Activated CD4-positive, alpha-beta T cell treated with anti-CD3 and anti-CD28 coated beads for 36 hours (primary cell): ENCODE measurements at regions not wholly inside any gene's neighbourhood (a gene's known extent, or its start where the extent isn't known, plus 50 kb on each side); places are given as distances from the start of the nearest gene placed in this dataset.

Experiments used
- ATAC-seq: fragments of 200-7000 bp; cut with Tn5 transposase; one replicate; pipeline ENCODE4 v1.10.0; 2021; ENCODE audit warnings: mild to moderate bottlenecking, moderate library complexity
- CTCF ChIA-PET: fragments of 350-600 bp; sonication (Branson Sonifier 250); formaldehyde crosslinking; loops from one replicate; lab custom pipeline; 2021; ENCODE audit warnings: antibody characterized with exemption; lab: Charles Lee
- POLR2A ChIA-PET: fragments of 350-600 bp; sonication (Branson Sonifier 250); formaldehyde crosslinking; loops from one replicate; lab custom pipeline; 2021; ENCODE audit warnings: antibody characterized with exemption, inconsistent platforms; lab: Charles Lee
- DNase-seq: peaks from one replicate; pipeline ENCODE4 v3.0.0-alpha.2; 2020
- H3K27ac Mint-ChIP-seq: one replicate; pipeline ENCODE4 v1.8.0; 2021; ENCODE audit warnings: mixed read lengths
- H3K27me3 Mint-ChIP-seq: one replicate; pipeline ENCODE4 v1.8.0; 2021; ENCODE audit warnings: mixed read lengths
- H3K36me3 Mint-ChIP-seq: one replicate; pipeline ENCODE4 v1.8.0; 2021; ENCODE audit warnings: low read depth, mixed read lengths
- H3K4me1 Mint-ChIP-seq: one replicate; pipeline ENCODE4 v1.8.0; 2021; ENCODE audit warnings: mixed read lengths
- H3K4me3 Mint-ChIP-seq: one replicate; pipeline ENCODE4 v1.8.0; 2021; ENCODE audit warnings: mild to moderate bottlenecking, moderate library complexity, mixed read lengths
- H3K9me3 Mint-ChIP-seq: one replicate; pipeline ENCODE4 v1.8.0; 2021; ENCODE audit warnings: low read depth, mixed read lengths
- intact Hi-C, 2 experiments: fragments of 100-400 bp; cut with DNase I in 1 of 2; cut with micrococcal nuclease in 1 of 2; formaldehyde crosslinking; loops; one replicate each; pipeline versions ENCODE4 v1.14.2 to v1.15.1; 2022 to 2024; cut with DNase I, micrococcal nuclease

DNA sequence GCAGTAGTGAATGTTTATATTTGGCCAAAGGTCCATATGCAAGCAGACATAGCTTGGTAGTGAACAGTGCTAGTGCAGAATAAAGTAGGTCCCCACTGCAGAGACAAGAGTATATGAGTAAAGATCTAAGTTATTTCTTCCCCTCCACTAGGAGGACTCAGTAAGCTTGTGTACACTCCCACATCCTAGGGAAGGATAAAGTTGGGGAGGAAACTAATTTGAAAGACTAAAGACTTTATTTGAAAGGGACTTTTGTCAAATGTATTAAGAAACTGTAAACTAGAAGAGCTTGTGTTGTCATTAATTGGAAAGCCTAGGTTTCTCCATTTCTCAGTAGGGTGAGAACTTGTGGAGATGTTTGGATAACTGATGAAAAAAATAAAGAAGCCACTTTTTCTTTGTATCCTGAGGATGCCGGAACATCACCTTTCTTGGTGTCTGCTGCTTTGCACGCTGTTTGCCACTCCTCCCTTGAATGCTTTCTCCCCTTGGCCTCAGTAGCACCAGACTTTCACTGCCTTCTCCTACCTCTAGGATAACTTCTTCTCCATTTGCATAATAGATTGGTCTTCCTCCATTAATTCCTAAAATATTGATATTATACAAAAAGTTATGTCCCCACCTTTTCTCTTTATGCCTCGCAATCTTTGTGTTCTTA is 329.0 kb downstream of the PARP8 start:
- intact Hi-C loops: no loop called here
- CTCF ChIA-PET: no interaction called here
- no peak overlapping the region for H3K27ac Mint-ChIP-seq

GRCh38 chr5:51001227-51001923 is 334.9 kb downstream of the PARP8 start:
- POLR2A ChIA-PET: no interaction called here
- Mint-ChIP-seq H3K27ac (no peak overlapping the region), H3K9me3 (no peaks in the 10 kb centered on the region), H3K4me3 (no peak overlapping the region), H3K36me3 (no peaks in the 10 kb centered on the region), H3K4me1 (no peaks in the 10 kb centered on the region), H3K27me3 (peaks cover 2% of the 10 kb centered on the region)
- intact Hi-C loops: no loop called here
- CTCF ChIA-PET: no interaction called here
- DNase-seq: no peak
- ATAC-seq: no peak

More for the DNA sequence above, 329.0 kb downstream of the PARP8 start:
- H3K36me3 Mint-ChIP-seq: no peaks in the 10 kb centered on the region
- H3K9me3 Mint-ChIP-seq: no peaks in the 10 kb centered on the region
- DNase-seq (no peak), ATAC-seq (no peak)
- POLR2A ChIA-PET: no interaction called here
- peaks cover 4% of the 10 kb centered on the region for H3K27me3 Mint-ChIP-seq
- H3K4me3 Mint-ChIP-seq: no peak overlapping the region
- no peaks in the 10 kb centered on the region for H3K4me1 Mint-ChIP-seq

GRCh38 chr5:51002368-51002767 is 335.9 kb downstream of the PARP8 start:
- H3K36me3 Mint-ChIP-seq: no peaks in the 10 kb centered on the region
- ChIA-PET CTCF (no interaction called here), POLR2A (no interaction called here)
- H3K27ac Mint-ChIP-seq: no peak overlapping the region
- no peak for ATAC-seq
- H3K4me1 Mint-ChIP-seq: no peaks in the 10 kb centered on the region
- no peak for DNase-seq
- H3K4me3 Mint-ChIP-seq: no peak overlapping the region
- H3K9me3 Mint-ChIP-seq: no peaks in the 10 kb centered on the region
- peaks cover 2% of the 10 kb centered on the region for H3K27me3 Mint-ChIP-seq
- intact Hi-C loops: no loop called here

DNA sequence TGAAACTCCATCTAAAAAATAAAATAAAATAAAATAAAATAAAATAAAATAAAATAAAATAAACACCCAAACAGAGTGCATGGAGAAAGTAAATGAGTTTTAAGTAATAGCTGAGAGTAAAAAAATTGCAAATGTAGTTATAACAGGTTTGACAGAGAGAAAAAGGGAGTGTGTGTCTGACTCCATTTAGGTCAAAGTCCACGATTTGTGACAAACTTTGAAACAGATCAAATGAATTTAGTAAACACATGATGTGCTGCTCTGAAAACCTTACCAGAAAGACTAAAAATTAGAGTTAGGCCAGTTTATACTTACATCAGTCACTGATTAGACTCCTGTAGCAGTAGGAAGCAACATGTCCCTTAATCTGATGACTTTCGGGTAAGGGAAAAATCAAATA is 346.6 kb downstream of the PARP8 start:
- ATAC-seq (no peak), DNase-seq (no peak)
- Mint-ChIP-seq H3K9me3 (no peaks in the 10 kb centered on the region), H3K4me1 (no peaks in the 10 kb centered on the region), H3K4me3 (no peak overlapping the region), H3K27me3 (peaks cover 2% of the 10 kb centered on the region), H3K36me3 (no peaks in the 10 kb centered on the region), H3K27ac (no peak overlapping the region)
- CTCF ChIA-PET: no interaction called here
- POLR2A ChIA-PET: no interaction called here
- intact Hi-C loops: no loop called here

DNA sequence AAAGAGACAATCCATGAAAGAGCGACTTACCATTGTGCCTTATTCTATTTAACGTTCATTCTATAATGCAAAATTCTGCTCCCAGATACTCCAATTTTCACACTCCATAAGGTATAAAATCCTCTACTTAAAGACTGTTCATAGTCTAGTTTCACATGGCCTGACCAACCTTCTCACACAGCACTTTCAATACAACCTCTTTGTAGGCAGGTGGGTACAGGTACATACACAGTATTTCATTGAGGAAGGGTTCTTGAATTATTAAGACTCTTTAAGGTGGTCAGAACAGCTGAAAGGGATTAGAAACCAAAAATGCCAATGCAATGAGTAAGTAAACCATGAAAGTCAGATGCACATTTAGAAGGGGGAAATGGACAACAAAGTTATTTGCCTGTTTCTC is 352.0 kb downstream of the PARP8 start:
- Mint-ChIP-seq H3K4me1 (no peaks in the 10 kb centered on the region), H3K36me3 (no peaks in the 10 kb centered on the region), H3K27me3 (no peaks in the 10 kb centered on the region), H3K27ac (no peak overlapping the region), H3K4me3 (no peak overlapping the region), H3K9me3 (no peaks in the 10 kb centered on the region)
- no peak for DNase-seq
- intact Hi-C loops: no loop called here
- ChIA-PET CTCF (no interaction called here), POLR2A (no interaction called here)
- ATAC-seq: no peak

DNA sequence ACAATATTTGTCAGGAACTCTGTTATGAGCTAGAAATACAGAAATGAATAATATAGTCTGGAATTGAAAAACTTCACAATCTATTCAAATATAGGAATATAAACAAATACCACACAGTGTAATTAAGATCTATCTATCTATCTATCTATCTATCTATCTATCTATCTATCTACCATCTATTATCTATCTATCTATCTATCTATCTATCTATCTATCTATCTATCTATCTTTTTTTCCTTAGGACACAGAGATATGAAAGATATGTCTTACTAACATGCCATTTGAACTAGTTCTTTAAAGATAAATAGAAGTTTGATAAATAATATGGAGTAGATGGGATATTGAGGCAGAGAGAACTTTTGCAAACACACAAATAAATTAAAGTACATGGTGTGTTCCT is 357.8 kb downstream of the PARP8 start:
- Mint-ChIP-seq H3K4me3 (no peak overlapping the region), H3K27ac (no peak overlapping the region), H3K36me3 (no peaks in the 10 kb centered on the region), H3K27me3 (no peaks in the 10 kb centered on the region), H3K4me1 (no peaks in the 10 kb centered on the region), H3K9me3 (peaks cover 4% of the 10 kb centered on the region)
- intact Hi-C loops: no loop called here
- ATAC-seq: no peak
- no peak for DNase-seq
- CTCF ChIA-PET: interaction anchor here (1.8 kb wide), 1 partner anchor 61 kb away, joined by 3 read pairs; no protein-coding TSS in a partner anchor
- POLR2A ChIA-PET: no interaction called here

- ATAC-seq (no peak), DNase-seq (no peak)
- Mint-ChIP-seq H3K27me3 (peaks cover 3% of the 10 kb centered on the region), H3K9me3 (peaks cover 4% of the 10 kb centered on the region), H3K4me3 (no peak overlapping the region), H3K27ac (no peak overlapping the region), H3K4me1 (no peaks in the 10 kb centered on the region), H3K36me3 (no peaks in the 10 kb centered on the region)
- intact Hi-C loops: no loop called here
- ChIA-PET CTCF (no interaction called here), POLR2A (no interaction called here)
Observed at GRCh38 chr5:51027271-51027670, 356.0 kb upstream of the ISL1 start.

DNA sequence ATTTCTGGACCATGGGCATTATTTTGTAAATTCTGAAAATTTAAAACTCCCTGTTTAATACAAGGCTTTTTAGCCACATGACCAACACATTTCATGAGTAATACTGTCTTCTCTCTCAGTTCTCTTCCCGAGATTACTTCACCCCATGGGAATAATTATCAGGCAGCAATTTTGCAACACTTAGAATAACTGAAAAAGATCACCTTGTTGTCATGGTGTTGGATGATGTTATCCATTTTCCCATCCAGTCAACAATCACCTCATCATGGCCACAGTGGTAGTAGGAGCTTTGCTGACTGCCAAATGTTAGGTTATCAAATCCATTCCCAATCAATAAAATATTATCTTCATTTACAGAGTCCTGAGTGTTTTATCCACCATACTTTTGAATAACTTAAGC is 354.9 kb upstream of the ISL1 start:
- intact Hi-C loops: no loop called here
- Mint-ChIP-seq H3K9me3 (peaks cover 4% of the 10 kb centered on the region), H3K4me3 (no peak overlapping the region), H3K27ac (no peak overlapping the region), H3K27me3 (peaks cover 4% of the 10 kb centered on the region), H3K36me3 (no peaks in the 10 kb centered on the region), H3K4me1 (no peaks in the 10 kb centered on the region)
- ChIA-PET POLR2A (no interaction called here), CTCF (no interaction called here)
- no peak for ATAC-seq
- DNase-seq: no peak

DNA sequence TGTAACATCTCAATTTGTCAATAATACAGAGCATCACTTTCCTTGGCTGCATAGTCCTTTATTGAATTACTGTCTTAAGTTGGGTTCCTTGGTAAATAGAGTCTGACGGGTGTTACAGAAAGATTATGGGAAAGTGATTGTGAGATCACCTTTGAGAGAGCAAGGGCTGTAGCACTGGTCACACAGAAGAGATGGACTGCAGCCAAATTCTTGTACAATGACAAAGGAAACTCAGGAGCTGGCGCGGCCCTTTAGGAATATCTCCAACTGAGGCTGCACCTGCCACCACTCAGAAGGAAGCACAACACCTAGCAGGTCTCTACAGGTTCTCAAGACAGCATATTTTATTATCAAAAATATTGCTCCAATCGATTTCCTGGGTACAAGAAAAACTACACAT is 350.0 kb upstream of the ISL1 start:
- ChIA-PET CTCF (no interaction called here), POLR2A (no interaction called here)
- Mint-ChIP-seq H3K4me3 (no peak overlapping the region), H3K27ac (no peak overlapping the region), H3K9me3 (no peaks in the 10 kb centered on the region), H3K4me1 (no peaks in the 10 kb centered on the region), H3K36me3 (no peaks in the 10 kb centered on the region), H3K27me3 (peaks cover 4% of the 10 kb centered on the region)
- ATAC-seq: no peak
- intact Hi-C loops: no loop called here
- DNase-seq: no peak

GRCh38 chr5:51034222-51034901 is 348.9 kb upstream of the ISL1 start:
- Mint-ChIP-seq H3K36me3 (no peaks in the 10 kb centered on the region), H3K4me3 (no peak overlapping the region), H3K4me1 (no peaks in the 10 kb centered on the region), H3K27me3 (peaks cover 4% of the 10 kb centered on the region), H3K27ac (no peak overlapping the region), H3K9me3 (no peaks in the 10 kb centered on the region)
- DNase-seq (no peak), ATAC-seq (no peak)
- ChIA-PET CTCF (interaction anchor here (0.7 kb wide), 1 partner anchor 1375 kb away, joined by 3 read pairs; no protein-coding TSS in a partner anchor), POLR2A (no interaction called here)
- intact Hi-C loops: no loop called here

DNA sequence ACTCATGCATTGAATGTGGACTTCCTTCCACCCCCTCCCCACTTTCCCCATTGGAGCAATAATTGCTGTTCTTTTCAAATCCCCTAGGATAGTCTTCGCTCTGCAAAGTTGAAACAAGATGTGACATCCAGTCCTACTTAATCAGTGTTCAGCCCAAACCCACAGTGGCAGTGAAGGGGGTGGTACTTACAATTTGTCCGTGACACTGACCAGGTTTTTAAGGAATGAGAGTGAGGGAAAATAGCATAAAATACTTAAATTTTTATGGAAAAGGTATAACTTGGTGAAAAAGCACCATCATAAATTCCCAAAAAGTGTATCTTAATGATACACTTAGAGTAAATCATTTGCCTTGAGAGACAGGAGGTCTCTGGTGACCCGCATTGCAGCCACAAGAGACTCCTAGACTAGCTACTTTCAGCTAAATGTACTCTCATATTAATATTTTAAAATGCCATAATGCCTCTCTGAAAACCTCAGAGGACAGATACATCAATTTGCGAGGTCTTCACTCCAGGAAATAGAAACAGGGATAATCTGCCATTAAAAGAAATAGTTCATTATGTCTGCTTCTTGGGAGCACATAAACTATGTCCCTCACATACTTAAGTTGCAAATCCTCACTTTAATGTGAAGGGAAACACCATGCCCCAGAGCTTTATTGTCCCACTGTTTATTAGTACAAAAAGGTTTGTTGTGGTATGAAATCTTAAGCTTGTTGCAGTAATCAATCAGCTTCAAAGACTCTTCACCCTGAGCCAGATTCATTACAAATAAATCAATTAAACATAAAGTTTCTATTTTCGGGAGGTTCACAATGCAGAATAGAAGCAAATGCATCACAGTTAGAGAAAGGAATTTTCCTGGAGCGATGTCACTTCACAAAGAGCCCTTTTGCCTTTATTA is 343.6 kb upstream of the ISL1 start:
- intact Hi-C loops: no loop called here
- Mint-ChIP-seq H3K36me3 (no peaks in the 10 kb centered on the region), H3K4me1 (no peaks in the 10 kb centered on the region), H3K4me3 (no peak overlapping the region), H3K27ac (no peak overlapping the region), H3K27me3 (no peaks in the 10 kb centered on the region), H3K9me3 (no peaks in the 10 kb centered on the region)
- POLR2A ChIA-PET: no interaction called here
- no peak for DNase-seq
- ATAC-seq: no peak
- CTCF ChIA-PET: no interaction called here
